ENCODE measurements at regions not wholly inside any gene's neighbourhood (a gene's known extent, or its start where the extent isn't known, plus 50 kb on each side); places are given as distances from the start of the nearest gene placed in this dataset.

- no peak overlapping the region for H3K27ac ChIP-seq
- TF ChIP-seq ZFX (IDR thresholded peaks at IDR 0.05; ENCODE audit: borderline replicate concordance) (no peak), CTCF (IDR thresholded peaks at IDR 0.05) (no peak)
These were observed 165.6 kb downstream of the ZFP64 start for GRCh38 chr20:52025938-52026337.

GRCh38 chr20:52019313-52019712, 172.3 kb downstream of the ZFP64 start:
- no peak overlapping the region for H3K27ac ChIP-seq
- TF ChIP-seq ZFX (IDR thresholded peaks at IDR 0.05; ENCODE audit: borderline replicate concordance) = no peak
- no peak for TF ChIP-seq CTCF (IDR thresholded peaks at IDR 0.05)

GRCh38 chr20:52017669-52018317, 173.8 kb downstream of the ZFP64 start:
- TF ChIP-seq CTCF (IDR thresholded peaks at IDR 0.05) (no peak), ZFX (IDR thresholded peaks at IDR 0.05; ENCODE audit: borderline replicate concordance) (no peak)
- no peak overlapping the region for H3K27ac ChIP-seq

- H3K27ac ChIP-seq = no peak overlapping the region
- TF ChIP-seq ZFX (IDR thresholded peaks at IDR 0.05; ENCODE audit: borderline replicate concordance) (no peak), CTCF (IDR thresholded peaks at IDR 0.05) (no peak)
These were observed 175.6 kb downstream of the ZFP64 start for GRCh38 chr20:52016022-52016421.

- H3K27ac ChIP-seq = no peak overlapping the region
- TF ChIP-seq ZFX (IDR thresholded peaks at IDR 0.05; ENCODE audit: borderline replicate concordance) = no peak
- no peak for TF ChIP-seq CTCF (IDR thresholded peaks at IDR 0.05)
These were observed 176.4 kb downstream of the ZFP64 start for GRCh38 chr20:52015155-52015554.

- H3K27ac ChIP-seq = no peak overlapping the region
- TF ChIP-seq CTCF (IDR thresholded peaks at IDR 0.05) (no peak), ZFX (IDR thresholded peaks at IDR 0.05; ENCODE audit: borderline replicate concordance) (no peak)
These were observed 179.5 kb downstream of the ZFP64 start for GRCh38 chr20:52012079-52012478.

GRCh38 chr20:52011093-52011492, 180.5 kb downstream of the ZFP64 start:
- H3K27ac ChIP-seq = no peak overlapping the region
- TF ChIP-seq ZFX (IDR thresholded peaks at IDR 0.05; ENCODE audit: borderline replicate concordance) (no peak), CTCF (IDR thresholded peaks at IDR 0.05) (no peak)

All from 22Rv1 (cell line).